Transverse colon (tissue), 3 donors: ENCODE measurements at regions not wholly inside any gene's neighbourhood (a gene's known extent, or its start where the extent isn't known, plus 50 kb on each side); places are given as distances from the start of the nearest gene placed in this dataset.

Source experiments
- EP300 ChIP-seq: sonication (generic); formaldehyde crosslinking; IDR thresholded peaks from one replicate; pipeline ENCODE4 v1.6.1; 2017; ENCODE audit warnings: antibody characterized with exemption, low read depth
- TF ChIP-seq, protein P1 (sequence below), 5 experiments: fragments of 200-600 bp in 3 of 5; fragments of 450-650 bp in 2 of 5; sonication (generic) in 3 of 5; IDR thresholded peaks; 1 replicate in 2 of 5; 2 replicates in 3 of 5; pipeline ENCODE4 v1.5.1; 2016 to 2017; ENCODE audit warnings: antibody characterized with exemption in 5 of 5, inconsistent platforms in 3 of 5, mild to moderate bottlenecking in 2 of 5, moderate library complexity in 1 of 5

DNA sequence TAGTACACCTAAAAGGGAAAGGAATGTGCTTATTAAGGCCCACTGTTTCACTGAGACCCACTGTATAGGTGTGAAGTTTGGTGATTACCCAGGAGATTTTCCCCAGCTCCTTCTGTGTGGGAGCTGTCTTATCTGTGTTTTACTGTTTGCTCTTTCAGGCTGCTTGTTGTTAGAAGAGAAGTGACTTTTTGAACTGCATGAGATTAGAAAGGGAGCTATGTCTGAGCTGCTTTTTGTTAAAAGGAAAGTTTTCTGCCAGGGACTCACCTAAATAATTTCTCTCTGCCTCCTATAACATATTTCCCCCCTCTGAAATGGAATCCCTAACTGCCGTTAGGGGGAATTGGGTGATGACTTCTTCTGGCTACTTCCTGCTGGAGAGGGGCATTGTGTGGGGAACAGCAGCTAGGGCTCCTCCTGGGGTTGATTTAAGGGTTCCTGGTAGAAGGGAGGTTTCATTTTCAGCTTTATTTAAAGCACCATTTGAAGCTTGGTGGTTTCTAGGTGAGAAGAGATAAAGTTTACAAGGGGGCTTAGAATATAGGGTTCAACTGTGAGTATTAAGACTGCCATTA lies 77.1 kb upstream of the ATP11B start:
- TF ChIP-seq, protein P1, sequence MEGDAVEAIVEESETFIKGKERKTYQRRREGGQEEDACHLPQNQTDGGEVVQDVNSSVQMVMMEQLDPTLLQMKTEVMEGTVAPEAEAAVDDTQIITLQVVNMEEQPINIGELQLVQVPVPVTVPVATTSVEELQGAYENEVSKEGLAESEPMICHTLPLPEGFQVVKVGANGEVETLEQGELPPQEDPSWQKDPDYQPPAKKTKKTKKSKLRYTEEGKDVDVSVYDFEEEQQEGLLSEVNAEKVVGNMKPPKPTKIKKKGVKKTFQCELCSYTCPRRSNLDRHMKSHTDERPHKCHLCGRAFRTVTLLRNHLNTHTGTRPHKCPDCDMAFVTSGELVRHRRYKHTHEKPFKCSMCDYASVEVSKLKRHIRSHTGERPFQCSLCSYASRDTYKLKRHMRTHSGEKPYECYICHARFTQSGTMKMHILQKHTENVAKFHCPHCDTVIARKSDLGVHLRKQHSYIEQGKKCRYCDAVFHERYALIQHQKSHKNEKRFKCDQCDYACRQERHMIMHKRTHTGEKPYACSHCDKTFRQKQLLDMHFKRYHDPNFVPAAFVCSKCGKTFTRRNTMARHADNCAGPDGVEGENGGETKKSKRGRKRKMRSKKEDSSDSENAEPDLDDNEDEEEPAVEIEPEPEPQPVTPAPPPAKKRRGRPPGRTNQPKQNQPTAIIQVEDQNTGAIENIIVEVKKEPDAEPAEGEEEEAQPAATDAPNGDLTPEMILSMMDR (IDR thresholded peaks at IDR 0.05) = no peak
- TF ChIP-seq EP300 = no peak
